ENCODE measurements at regions not wholly inside any gene's neighbourhood (a gene's known extent, or its start where the extent isn't known, plus 50 kb on each side); places are given as distances from the start of the nearest gene placed in this dataset.

- Mint-ChIP-seq H3K4me3 (no peak overlapping the region), H3K27me3 (peaks cover 3 to 8% of the 10 kb centered on the region in 2 donors), H3K36me3 (no peaks in the 10 kb centered on the region), H3K4me1 (no peaks in the 10 kb centered on the region), H3K27ac (no peak overlapping the region), H3K9me3 (peaks cover 0 to 7% (median 2%) of the 10 kb centered on the region in 5 donors)
- ChIA-PET CTCF (no interaction called here), POLR2A (no interaction called here)
- no peaks in the 10 kb centered on the region for H3K27me3 ChIP-seq (ENCODE audit: insufficient read depth, low read length, poor library complexity, severe bottlenecking)
- no peaks in the 10 kb centered on the region for H3K36me3 ChIP-seq (ENCODE audit: insufficient read depth, low read length)
- no peaks in the 10 kb centered on the region for H3K9me3 ChIP-seq (ENCODE audit: low read length)
- H3K4me1 ChIP-seq (ENCODE audit: insufficient read depth, low read length): no peaks in the 10 kb centered on the region
- no peak for DNase-seq
- no peak overlapping the region for H3K27ac ChIP-seq (ENCODE audit: low read depth, low read length)
- no peak overlapping the region for H3K4me3 ChIP-seq (ENCODE audit: low read length)
Measured at GRCh38 chr20:56793916-56794315, 164.8 kb downstream of the TFAP2C start.

GRCh38 chr20:56795492-56795891, 166.4 kb downstream of the TFAP2C start:
- Histone ChIP-seq H3K4me3 (ENCODE audit: low read length) (no peak overlapping the region), H3K27ac (ENCODE audit: low read depth, low read length) (no peak overlapping the region), H3K36me3 (ENCODE audit: insufficient read depth, low read length) (no peaks in the 10 kb centered on the region), H3K4me1 (ENCODE audit: insufficient read depth, low read length) (no peaks in the 10 kb centered on the region), H3K9me3 (ENCODE audit: low read length) (no peaks in the 10 kb centered on the region), H3K27me3 (ENCODE audit: insufficient read depth, low read length, poor library complexity, severe bottlenecking) (no peaks in the 10 kb centered on the region)
- ChIA-PET CTCF (no interaction called here), POLR2A (no interaction called here)
- Mint-ChIP-seq H3K27me3 (peaks cover 3 to 5% of the 10 kb centered on the region in 2 donors), H3K27ac (no peak overlapping the region), H3K36me3 (no peaks in the 10 kb centered on the region), H3K9me3 (peaks cover 0 to 7% (median 2%) of the 10 kb centered on the region in 5 donors), H3K4me1 (no peaks in the 10 kb centered on the region), H3K4me3 (no peak overlapping the region)
- DNase-seq: no peak

- no peak for DNase-seq
- peaks cover 0 to 7% (median 2%) of the 10 kb centered on the region in 5 donors for H3K9me3 Mint-ChIP-seq
- Histone ChIP-seq H3K4me3 (ENCODE audit: low read length) (no peak overlapping the region), H3K9me3 (ENCODE audit: low read length) (no peaks in the 10 kb centered on the region), H3K4me1 (ENCODE audit: insufficient read depth, low read length) (no peaks in the 10 kb centered on the region), H3K27ac (ENCODE audit: low read depth, low read length) (no peak overlapping the region), H3K36me3 (ENCODE audit: insufficient read depth, low read length) (no peaks in the 10 kb centered on the region), H3K27me3 (ENCODE audit: insufficient read depth, low read length, poor library complexity, severe bottlenecking) (no peaks in the 10 kb centered on the region)
- H3K36me3 Mint-ChIP-seq: no peaks in the 10 kb centered on the region
- no peak overlapping the region for H3K4me3 Mint-ChIP-seq
- ChIA-PET POLR2A (no interaction called here), CTCF (no interaction called here)
- H3K4me1 Mint-ChIP-seq: no peaks in the 10 kb centered on the region
- peaks cover 1 to 5% of the 10 kb centered on the region in 2 donors for H3K27me3 Mint-ChIP-seq
- no peak overlapping the region for H3K27ac Mint-ChIP-seq
Measured at GRCh38 chr20:56796345-56796744, 167.2 kb downstream of the TFAP2C start.

- no peak overlapping the region for H3K27ac Mint-ChIP-seq
- H3K36me3 ChIP-seq (ENCODE audit: insufficient read depth, low read length): no peaks in the 10 kb centered on the region
- no peak overlapping the region for H3K27ac ChIP-seq (ENCODE audit: low read depth, low read length)
- no peaks in the 10 kb centered on the region for H3K27me3 ChIP-seq (ENCODE audit: insufficient read depth, low read length, poor library complexity, severe bottlenecking)
- peaks cover 1 to 5% of the 10 kb centered on the region in 2 donors for H3K27me3 Mint-ChIP-seq
- H3K9me3 ChIP-seq (ENCODE audit: low read length): no peaks in the 10 kb centered on the region
- H3K9me3 Mint-ChIP-seq: peaks cover 0 to 7% (median 2%) of the 10 kb centered on the region in 5 donors
- H3K4me1 ChIP-seq (ENCODE audit: insufficient read depth, low read length): no peaks in the 10 kb centered on the region
- no peak overlapping the region for H3K4me3 ChIP-seq (ENCODE audit: low read length)
- DNase-seq: no peak
- no peaks in the 10 kb centered on the region for H3K36me3 Mint-ChIP-seq
- ChIA-PET POLR2A (no interaction called here), CTCF (no interaction called here)
- no peak overlapping the region for H3K4me3 Mint-ChIP-seq
- H3K4me1 Mint-ChIP-seq: no peaks in the 10 kb centered on the region
Measured at GRCh38 chr20:56797023-56797422, 167.9 kb downstream of the TFAP2C start.

- ChIA-PET CTCF (no interaction called here), POLR2A (no interaction called here)
- no peaks in the 10 kb centered on the region for H3K36me3 Mint-ChIP-seq
Measured at GRCh38 chr20:56798634-56799033, 169.5 kb downstream of the TFAP2C start.

GRCh38 chr20:56799187-56799586, 170.1 kb downstream of the TFAP2C start:
- H3K4me1 ChIP-seq (ENCODE audit: insufficient read depth, low read length): no peaks in the 10 kb centered on the region
- no peak overlapping the region for H3K4me3 ChIP-seq (ENCODE audit: low read length)
- CTCF ChIA-PET: no interaction called here
- POLR2A ChIA-PET: no interaction called here
- no peaks in the 10 kb centered on the region for H3K36me3 ChIP-seq (ENCODE audit: insufficient read depth, low read length)
- Mint-ChIP-seq H3K4me1 (no peaks in the 10 kb centered on the region), H3K27ac (no peak overlapping the region), H3K36me3 (no peaks in the 10 kb centered on the region), H3K9me3 (peaks cover 0 to 5% (median 2%) of the 10 kb centered on the region in 5 donors), H3K27me3 (peaks cover 1 to 3% of the 10 kb centered on the region in 2 donors), H3K4me3 (no peak overlapping the region)
- no peaks in the 10 kb centered on the region for H3K27me3 ChIP-seq (ENCODE audit: insufficient read depth, low read length, poor library complexity, severe bottlenecking)
- no peak overlapping the region for H3K27ac ChIP-seq (ENCODE audit: low read depth, low read length)
- H3K9me3 ChIP-seq (ENCODE audit: low read length): no peaks in the 10 kb centered on the region
- no peak for DNase-seq

More at GRCh38 chr20:56798634-56799033, 169.5 kb downstream of the TFAP2C start:
- no peak for DNase-seq
- peaks cover 1 to 5% of the 10 kb centered on the region in 2 donors for H3K27me3 Mint-ChIP-seq
- H3K4me3 ChIP-seq (ENCODE audit: low read length): no peak overlapping the region
- H3K27me3 ChIP-seq (ENCODE audit: insufficient read depth, low read length, poor library complexity, severe bottlenecking): no peaks in the 10 kb centered on the region
- no peaks in the 10 kb centered on the region for H3K36me3 ChIP-seq (ENCODE audit: insufficient read depth, low read length)
- H3K9me3 Mint-ChIP-seq: peaks cover 0 to 7% (median 2%) of the 10 kb centered on the region in 5 donors
- no peak overlapping the region for H3K27ac Mint-ChIP-seq
- no peaks in the 10 kb centered on the region for H3K9me3 ChIP-seq (ENCODE audit: low read length)
- no peak overlapping the region for H3K27ac ChIP-seq (ENCODE audit: low read depth, low read length)
- no peaks in the 10 kb centered on the region for H3K4me1 Mint-ChIP-seq
- H3K4me1 ChIP-seq (ENCODE audit: insufficient read depth, low read length): no peaks in the 10 kb centered on the region
- H3K4me3 Mint-ChIP-seq: no peak overlapping the region

- Histone ChIP-seq H3K4me1 (ENCODE audit: insufficient read depth, low read length) (no peaks in the 10 kb centered on the region), H3K9me3 (ENCODE audit: low read length) (no peaks in the 10 kb centered on the region), H3K4me3 (ENCODE audit: low read length) (no peak overlapping the region), H3K36me3 (ENCODE audit: insufficient read depth, low read length) (no peaks in the 10 kb centered on the region), H3K27ac (ENCODE audit: low read depth, low read length) (no peak overlapping the region), H3K27me3 (ENCODE audit: insufficient read depth, low read length, poor library complexity, severe bottlenecking) (no peaks in the 10 kb centered on the region)
- peaks cover 0 to 1% of the 10 kb centered on the region in 2 donors for H3K27me3 Mint-ChIP-seq
- peak overlapping the region in 1 of 8 donors; percentile 71 for H3K27ac Mint-ChIP-seq
- no peak overlapping the region for H3K4me3 Mint-ChIP-seq
- CTCF ChIA-PET: no interaction called here
- no peaks in the 10 kb centered on the region for H3K4me1 Mint-ChIP-seq
- peaks cover 0 to 5% (median 2%) of the 10 kb centered on the region in 5 donors for H3K9me3 Mint-ChIP-seq
- DNase-seq: no peak
- POLR2A ChIA-PET: no interaction called here
- no peaks in the 10 kb centered on the region for H3K36me3 Mint-ChIP-seq
Measured at GRCh38 chr20:56800088-56800487, 171.0 kb downstream of the TFAP2C start.

- no peak overlapping the region for H3K27ac ChIP-seq (ENCODE audit: low read depth, low read length)
- H3K9me3 ChIP-seq (ENCODE audit: low read length): no peaks in the 10 kb centered on the region
- CTCF ChIA-PET: no interaction called here
- H3K4me1 Mint-ChIP-seq: no peaks in the 10 kb centered on the region
- H3K4me3 ChIP-seq (ENCODE audit: low read length): no peak overlapping the region
- H3K27me3 ChIP-seq (ENCODE audit: insufficient read depth, low read length, poor library complexity, severe bottlenecking): no peaks in the 10 kb centered on the region
- H3K36me3 ChIP-seq (ENCODE audit: insufficient read depth, low read length): no peaks in the 10 kb centered on the region
- H3K9me3 Mint-ChIP-seq: peaks cover 0 to 5% (median 0%) of the 10 kb centered on the region in 5 donors
- POLR2A ChIA-PET: no interaction called here
- no peaks in the 10 kb centered on the region for H3K4me1 ChIP-seq (ENCODE audit: insufficient read depth, low read length)
- H3K27me3 Mint-ChIP-seq: peaks cover 1 to 3% of the 10 kb centered on the region in 2 donors
- H3K36me3 Mint-ChIP-seq: no peaks in the 10 kb centered on the region
- H3K27ac Mint-ChIP-seq: no peak overlapping the region
- no peak overlapping the region for H3K4me3 Mint-ChIP-seq
- no peak for DNase-seq
Measured at GRCh38 chr20:56801971-56802755, 173.1 kb downstream of the TFAP2C start.

Data from CD8-positive, alpha-beta memory T cell (primary cell).